GM19099 (cell line): ENCODE measurements at regions not wholly inside any gene's neighbourhood (a gene's known extent, or its start where the extent isn't known, plus 50 kb on each side); places are given as distances from the start of the nearest gene placed in this dataset.

Experiments
- POLR2A ChIP-seq: IDR thresholded peaks from 3 replicates; pipeline ENCODE4 v1.6.1; 2011; ENCODE audit warnings: low read depth; ENCODE audit not compliant: insufficient read length; ENCODE audit errors: extremely low read depth

DNA sequence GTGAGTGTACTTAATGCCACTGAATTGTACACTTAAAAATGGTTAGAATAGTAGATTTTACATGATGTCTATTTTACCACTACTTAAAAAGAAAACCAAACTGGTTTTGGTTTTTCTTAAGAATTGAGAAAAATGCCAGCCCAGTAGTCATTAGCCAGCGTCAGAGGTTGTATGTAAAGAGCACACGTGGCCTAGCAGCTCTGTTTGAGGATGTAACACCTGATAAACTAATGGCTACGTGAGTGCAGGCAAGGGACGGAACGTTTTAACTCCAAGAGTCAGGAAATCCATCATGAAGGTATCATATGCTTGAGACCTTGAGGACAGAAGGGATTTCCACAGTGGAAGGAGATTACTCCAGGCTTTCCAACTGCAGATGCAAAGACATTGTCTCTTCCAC lies 223.7 kb downstream of the MRPL39 start:
- no peak for TF ChIP-seq POLR2A

DNA sequence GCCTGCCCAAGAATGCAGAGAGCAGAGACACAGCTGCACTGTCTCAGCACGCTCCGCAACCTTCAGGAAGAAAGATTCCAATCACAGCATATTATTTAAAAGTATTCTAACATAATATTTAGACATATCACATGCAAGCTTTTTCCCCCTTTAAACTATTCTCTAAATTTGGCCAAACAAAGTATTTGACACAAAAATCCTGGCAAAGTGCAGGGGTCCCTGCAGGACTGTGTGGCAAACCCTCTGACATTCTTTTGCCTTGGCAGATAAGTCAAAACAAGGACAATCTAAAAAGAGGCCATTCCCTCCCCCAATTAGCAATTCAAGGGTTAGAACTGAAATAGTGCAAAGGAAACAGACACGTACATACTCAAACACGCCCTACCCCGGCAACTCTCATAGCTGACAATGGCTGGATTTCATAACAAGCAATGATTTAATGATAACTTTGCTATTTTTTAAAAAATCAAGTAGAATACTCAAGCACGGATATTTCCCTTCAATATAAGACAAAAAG lies 225.3 kb downstream of the MRPL39 start:
- no peak for TF ChIP-seq POLR2A

DNA sequence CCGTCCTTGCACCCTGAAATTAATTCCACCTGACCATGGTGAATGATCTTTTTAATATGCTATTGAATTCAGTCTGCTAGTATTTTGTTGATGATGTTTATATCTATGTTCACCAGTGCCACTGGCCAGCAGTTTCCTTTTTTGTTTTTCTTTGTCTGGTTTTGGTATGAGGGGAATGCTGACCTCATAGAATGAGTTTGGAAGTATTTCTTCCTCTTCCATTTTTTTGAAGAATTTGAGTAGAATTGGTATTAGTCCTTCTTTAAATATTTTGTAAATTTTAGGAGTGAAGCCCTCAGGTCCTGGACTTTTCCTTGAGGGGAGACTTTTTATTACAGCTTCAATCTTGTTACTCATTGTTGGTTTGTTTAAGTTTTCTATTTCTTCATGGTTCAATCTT lies 231.6 kb downstream of the MRPL39 start:
- TF ChIP-seq POLR2A = no peak

DNA sequence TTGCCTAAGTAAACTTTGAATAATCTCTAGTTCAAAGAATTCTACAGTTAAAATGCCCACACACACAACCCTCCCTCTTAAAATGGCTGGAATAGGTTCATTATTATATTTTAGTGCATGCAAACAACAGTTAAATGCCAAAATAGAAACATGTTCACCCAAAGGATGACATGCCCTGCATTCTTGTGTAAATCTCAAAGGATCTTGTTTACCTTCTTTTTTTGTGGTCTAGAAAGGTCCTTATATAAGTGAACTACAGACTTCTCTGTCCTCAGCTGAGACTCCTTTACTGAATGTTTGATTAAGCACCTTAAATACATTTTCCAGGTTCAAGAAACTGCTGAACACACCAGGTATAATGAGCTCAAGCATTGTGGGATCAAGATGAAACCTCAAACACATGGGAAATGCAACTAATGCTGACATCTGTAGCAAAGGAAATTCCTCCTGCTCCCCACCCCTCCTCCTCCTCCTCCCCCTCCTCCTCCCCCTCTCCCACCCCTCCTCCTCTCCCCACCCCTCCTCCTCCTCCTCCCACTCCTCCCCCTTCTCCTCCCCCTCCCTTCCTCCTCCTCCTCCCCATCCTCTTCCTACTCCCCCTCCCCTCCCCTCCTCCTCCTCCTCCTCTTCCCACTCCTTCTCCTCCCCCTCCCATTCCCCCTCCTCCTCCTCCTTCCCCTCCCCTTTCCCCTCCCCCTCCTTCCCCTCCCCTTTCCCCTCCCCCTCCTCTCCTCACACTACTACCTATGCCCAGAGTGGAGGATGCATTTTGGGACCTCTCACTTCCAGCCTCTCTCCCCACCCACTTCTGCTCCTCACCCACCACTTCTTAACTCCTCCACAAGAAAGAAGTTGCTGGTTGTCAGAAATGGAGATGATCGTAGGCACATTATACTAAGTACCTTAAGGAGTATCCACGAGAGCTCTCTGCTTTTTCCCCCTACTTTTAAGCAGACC lies 233.9 kb downstream of the MRPL39 start:
- no peak for TF ChIP-seq POLR2A

DNA sequence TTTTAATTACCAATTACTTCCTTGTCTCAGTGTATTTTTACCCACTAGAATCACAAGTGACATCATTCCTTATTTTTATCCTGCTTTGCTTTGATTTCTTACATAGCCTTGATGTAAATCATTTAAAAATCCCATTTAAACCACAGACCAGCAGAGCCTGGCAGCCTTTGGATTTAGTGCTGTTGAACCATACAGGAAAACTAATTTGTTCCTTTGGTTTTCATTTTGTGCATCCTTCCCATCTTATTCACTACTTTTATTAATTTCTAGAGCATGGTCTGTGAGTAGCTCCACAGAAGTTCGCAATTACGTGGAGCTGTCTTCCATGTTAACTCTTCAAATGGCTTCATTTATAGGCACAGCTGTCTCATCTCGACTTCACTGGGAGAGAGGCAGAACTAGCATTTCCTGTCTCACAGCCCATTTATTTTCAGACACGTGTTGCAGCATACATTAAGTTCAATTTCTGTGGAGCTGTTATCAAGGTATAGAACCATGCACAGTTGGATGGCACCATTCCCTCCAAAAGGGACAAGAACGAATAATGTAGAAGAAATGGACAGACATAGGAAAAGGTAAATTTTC lies 235.3 kb downstream of the MRPL39 start:
- TF ChIP-seq POLR2A = no peak

DNA sequence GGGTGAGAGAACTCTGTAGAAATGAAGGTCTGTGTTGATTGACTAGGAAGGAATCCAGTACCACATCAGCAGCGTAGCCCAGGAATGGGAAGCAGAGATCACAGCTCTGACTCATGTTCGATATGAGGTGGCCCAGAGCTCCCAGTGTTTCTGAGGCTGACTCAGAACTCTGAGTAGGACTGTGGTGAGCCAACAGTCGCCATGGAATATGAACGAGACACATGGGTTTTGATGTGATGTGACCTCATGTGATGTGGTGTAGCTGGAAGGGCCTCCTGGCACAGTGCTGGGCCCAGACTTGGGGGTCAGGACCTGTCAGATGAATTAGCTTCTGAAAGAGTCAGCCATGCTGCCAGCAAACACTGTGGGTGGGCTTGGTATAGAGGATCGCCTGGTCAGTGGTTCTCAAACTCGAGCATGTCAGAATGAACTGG lies 237.0 kb downstream of the MRPL39 start:
- TF ChIP-seq POLR2A = no peak

DNA sequence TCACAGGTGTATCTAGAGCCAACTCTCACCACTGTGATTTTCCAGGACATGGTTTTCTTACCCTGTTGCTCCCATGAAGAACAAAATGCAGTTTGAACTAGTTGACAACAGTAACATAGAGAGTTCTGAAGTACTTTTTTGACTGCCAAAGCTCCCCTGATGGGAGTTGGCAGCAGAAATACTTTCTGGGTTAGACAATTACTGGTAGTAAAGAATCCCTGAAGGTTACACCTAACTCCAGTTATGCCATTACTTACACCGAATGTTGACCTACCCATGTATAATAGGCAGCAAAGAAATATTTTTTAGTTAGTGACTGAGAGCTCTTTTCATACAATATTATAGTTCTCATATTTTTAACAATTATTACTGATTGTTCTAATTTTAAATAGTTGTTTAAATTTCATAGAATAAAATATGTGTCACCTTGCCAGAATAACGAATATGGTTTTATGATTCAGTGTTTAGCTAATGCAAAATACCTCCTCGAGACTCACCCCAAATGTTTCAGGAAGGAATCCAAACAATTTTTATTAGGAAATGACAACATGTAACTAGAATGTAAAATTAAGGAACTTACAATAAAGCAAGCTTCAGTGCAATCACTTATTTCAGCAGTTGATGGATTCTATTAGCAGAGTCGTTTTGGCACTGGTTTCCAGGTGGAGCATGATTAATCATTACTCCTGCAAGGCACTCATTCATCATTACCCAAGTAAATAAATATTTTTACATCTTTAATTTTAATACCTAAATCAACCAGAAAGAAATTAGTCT lies 237.6 kb downstream of the MRPL39 start:
- no peak for TF ChIP-seq POLR2A

DNA sequence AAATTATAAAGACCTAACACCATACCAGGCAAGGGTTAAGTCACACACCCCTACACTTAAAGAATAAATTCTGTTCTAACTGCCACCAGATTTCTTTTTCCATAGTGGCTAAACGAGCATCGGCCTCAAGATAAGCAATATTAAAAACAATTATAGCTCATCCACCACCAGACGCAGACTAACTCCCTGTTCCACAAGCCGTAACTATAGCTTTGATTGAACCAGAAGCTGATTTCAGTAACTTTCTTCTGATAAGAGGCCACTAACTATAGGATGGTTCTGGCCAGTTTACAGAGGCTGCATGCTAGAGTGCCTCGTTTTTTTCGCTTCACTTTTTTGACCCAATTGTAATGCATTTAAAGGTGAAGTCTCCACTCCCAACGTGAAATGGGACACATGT lies 238.8 kb downstream of the MRPL39 start:
- TF ChIP-seq POLR2A = no peak

DNA sequence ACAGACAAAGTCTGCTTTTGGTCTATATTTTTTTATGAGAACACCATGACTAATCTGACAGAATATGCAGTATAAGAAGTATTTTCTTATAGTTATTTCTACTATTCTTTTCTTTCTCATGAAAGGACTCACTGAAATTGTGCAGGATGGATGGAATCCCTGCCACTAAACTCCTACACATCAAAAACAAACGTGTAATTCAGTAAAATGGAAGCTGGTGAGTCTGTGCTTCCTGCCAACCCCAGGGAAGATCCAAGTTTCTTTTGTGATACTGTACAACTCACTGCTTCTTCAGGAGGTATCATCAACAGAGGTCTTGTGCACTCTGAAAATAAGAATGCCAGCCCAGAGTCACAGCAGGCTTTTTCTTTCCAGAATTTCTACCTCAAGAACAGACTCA lies 241.2 kb downstream of the MRPL39 start:
- TF ChIP-seq POLR2A = no peak

DNA sequence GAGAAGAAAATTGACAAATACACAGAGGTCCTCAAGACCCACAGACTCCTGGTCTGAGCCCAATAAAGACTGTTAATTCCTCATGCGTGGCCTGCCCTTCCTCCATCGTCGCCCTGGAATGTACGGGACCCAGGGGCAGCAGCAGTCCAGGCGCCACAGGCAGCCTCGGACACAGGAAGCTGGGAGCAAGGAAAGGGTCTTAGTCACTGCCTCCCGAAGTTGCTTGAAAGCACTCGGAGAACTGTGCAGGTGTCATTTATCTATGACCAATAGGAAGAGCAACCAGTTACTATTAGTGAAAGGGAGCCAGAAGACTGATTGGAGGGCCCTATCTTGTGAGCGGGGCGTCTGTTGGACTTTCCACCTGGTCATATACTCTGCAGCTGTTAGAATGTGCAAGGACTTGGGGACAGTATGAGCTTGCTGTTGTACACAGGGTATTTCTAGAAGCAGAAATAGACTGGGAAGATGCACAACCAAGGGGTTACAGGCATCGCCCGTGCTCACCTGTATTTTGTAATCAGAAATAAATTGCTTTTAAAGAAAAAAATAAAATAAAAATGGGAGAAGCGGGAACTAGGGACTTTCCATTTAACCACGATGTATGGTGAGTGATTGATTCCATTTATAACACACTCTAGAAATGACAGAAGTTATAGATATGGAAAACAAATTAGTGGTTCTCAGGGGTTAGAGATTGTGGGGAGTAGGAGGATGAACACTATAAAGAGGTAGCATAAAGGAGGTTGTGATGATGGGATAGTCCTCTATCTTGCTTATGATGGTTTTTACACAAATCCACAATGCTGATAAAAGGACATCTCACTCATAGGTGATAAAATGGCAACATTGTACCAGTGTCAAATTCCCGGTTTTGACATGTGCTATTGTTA lies 244.7 kb downstream of the MRPL39 start:
- no peak for TF ChIP-seq POLR2A

DNA sequence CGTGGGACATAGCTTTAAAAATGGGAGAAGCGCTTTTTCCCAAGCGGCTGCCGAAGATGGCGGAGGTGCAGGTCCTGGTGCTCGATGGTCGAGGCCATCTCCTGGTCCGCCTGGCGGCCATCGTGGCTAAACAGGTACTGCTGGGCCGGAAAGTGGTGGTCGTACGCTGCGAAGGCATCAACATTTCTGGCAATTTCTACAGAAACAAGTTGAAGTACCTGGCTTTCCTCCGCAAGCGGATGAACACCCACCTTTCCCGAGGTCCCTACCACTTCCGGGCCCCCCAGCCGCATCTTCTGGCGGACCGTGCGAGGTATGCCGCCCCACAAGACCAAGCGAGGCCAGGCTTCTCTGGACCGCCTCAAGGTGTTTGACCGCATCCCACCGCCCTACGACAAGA lies 245.5 kb downstream of the MRPL39 start:
- no peak for TF ChIP-seq POLR2A

DNA sequence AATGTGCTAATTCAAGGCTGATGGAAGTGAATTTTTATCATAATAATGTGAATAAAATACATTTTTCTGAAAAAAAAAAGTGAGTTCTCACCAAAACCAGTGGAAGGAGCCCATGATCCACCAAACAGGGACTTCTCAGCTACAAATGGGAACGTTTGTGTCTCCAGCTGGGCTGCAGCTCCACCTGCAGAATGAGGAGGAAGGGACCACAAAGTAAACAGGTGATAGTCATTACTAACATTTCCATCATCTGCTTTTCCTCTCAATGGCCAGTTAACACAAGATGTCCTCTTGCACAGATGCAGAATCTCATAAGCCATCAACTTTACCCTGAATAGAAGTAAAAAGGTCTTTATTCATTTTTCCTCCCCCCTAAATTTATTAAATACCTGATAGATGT lies 246.2 kb downstream of the MRPL39 start:
- no peak for TF ChIP-seq POLR2A

DNA sequence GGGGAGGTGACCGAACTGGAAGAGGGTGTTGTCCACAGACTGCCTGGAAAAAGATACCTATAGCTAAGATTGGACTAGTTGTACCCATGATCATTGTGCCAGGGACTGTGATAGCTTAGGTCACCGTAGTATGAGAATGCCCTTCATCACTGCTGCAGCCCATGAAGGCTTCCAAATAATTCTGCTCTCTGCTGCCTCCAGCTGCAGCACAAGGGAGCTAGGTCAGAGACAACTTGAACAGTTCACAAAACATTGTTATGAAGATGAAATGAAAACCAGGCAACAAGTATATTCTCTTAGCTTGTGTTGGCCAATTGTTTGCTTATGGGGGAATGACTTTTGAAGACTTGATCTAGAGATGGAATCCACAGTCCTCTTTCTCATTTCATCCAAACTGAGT lies 246.7 kb downstream of the MRPL39 start:
- TF ChIP-seq POLR2A = no peak

DNA sequence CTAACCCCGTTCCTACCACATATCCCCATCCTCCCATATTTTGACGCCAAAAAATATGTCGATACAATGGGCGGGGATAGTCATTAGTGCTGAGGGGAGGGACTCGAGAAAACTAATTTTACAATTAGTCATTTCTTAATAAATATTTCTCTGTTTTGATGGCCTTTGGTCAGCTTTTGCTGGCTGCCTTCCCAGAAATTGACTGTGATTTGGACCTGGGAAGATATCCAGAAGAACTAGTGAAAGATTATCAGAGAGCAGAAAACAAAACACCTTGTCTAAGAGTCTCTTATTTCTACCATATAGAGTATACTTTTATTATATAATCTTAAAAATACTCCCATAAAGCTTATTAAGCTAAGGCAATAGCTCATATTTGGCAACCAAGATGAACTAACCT lies 247.6 kb downstream of the MRPL39 start:
- no peak for TF ChIP-seq POLR2A
